HFFc6 (cell line): ENCODE measurements at regions not wholly inside any gene's neighbourhood (a gene's known extent, or its start where the extent isn't known, plus 50 kb on each side); places are given as distances from the start of the nearest gene placed in this dataset.

ENCODE experiments used
- DNase-seq: peaks from one replicate; pipeline ENCODE4 v3.0.0-alpha.2; 2018
- H3K27ac Mint-ChIP-seq: 2 replicates; pipeline ENCODE4 v1.8.0; 2020; ENCODE audit warnings: mild to moderate bottlenecking, mixed read lengths
- H3K27me3 Mint-ChIP-seq: 2 replicates; pipeline ENCODE4 v1.8.0; 2021; ENCODE audit warnings: mild to moderate bottlenecking, moderate library complexity, mixed read lengths; ENCODE audit not compliant: insufficient read depth
- H3K36me3 Mint-ChIP-seq: 2 replicates; pipeline ENCODE4 v1.8.0; 2021; ENCODE audit warnings: low read depth, mixed read lengths
- H3K4me1 Mint-ChIP-seq: 2 replicates; pipeline ENCODE4 v1.8.0; 2020; ENCODE audit warnings: low read depth, mixed read lengths
- H3K4me3 Mint-ChIP-seq: 2 replicates; pipeline ENCODE4 v1.8.0; 2020; ENCODE audit warnings: mild to moderate bottlenecking, moderate library complexity, mixed read lengths
- H3K9me3 Mint-ChIP-seq: 2 replicates; pipeline ENCODE4 v1.8.0; 2020; ENCODE audit warnings: mild to moderate bottlenecking, mixed read lengths
- TF ChIP-seq, protein P1 (sequence below): fragments of 200-600 bp; sonication (generic); IDR thresholded peaks from 2 replicates; pipeline ENCODE4 v1.5.0; 2021; ENCODE audit warnings: antibody characterized with exemption, mild to moderate bottlenecking

DNA sequence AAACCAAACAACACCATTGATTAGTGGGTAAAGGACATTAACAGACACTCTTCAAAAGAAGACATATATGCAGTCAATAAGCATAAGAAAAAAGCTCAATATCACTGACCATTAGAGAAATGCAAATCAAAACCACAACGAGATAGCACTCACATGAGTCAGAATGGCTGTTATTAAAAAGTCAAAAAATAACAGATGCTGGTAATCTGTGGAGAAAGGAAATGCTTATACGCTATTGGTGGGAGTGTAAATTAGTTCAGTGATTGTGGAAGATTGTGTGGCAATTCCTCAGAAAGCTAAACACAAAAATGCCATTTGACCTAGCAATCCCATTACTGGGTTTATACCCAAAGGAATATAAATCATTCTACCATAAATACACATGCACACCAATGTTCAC, 182.6 kb downstream of the TRPC6 start:
- no peaks in the 10 kb centered on the region for H3K4me1 Mint-ChIP-seq
- H3K27ac Mint-ChIP-seq = no peak overlapping the region
- TF ChIP-seq, protein P1, sequence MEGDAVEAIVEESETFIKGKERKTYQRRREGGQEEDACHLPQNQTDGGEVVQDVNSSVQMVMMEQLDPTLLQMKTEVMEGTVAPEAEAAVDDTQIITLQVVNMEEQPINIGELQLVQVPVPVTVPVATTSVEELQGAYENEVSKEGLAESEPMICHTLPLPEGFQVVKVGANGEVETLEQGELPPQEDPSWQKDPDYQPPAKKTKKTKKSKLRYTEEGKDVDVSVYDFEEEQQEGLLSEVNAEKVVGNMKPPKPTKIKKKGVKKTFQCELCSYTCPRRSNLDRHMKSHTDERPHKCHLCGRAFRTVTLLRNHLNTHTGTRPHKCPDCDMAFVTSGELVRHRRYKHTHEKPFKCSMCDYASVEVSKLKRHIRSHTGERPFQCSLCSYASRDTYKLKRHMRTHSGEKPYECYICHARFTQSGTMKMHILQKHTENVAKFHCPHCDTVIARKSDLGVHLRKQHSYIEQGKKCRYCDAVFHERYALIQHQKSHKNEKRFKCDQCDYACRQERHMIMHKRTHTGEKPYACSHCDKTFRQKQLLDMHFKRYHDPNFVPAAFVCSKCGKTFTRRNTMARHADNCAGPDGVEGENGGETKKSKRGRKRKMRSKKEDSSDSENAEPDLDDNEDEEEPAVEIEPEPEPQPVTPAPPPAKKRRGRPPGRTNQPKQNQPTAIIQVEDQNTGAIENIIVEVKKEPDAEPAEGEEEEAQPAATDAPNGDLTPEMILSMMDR = no peak
- H3K36me3 Mint-ChIP-seq = no peaks in the 10 kb centered on the region
- no peaks in the 10 kb centered on the region for H3K27me3 Mint-ChIP-seq
- peaks cover 22% of the 10 kb centered on the region for H3K9me3 Mint-ChIP-seq
- H3K4me3 Mint-ChIP-seq = no peak overlapping the region
- DNase-seq = no peak

DNA sequence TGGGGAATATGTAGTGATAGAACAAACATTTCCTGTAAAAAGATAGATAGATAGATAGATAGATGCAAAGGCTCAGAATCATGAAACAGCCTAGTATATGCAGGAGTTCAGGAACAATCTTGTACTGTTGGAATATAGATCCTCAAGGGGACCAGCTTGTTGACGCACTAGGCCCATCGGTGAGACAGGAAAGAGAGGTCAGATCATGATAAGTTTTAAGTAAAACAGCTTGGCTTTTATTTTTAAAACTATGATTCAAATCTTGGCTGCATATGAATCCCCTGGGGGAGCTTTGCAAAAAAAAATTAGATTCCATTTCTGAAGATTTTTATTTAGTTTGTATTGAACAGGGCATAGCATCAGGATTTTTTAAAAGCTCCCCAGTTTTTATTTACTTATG, 185.8 kb downstream of the TRPC6 start:
- H3K27me3 Mint-ChIP-seq = no peaks in the 10 kb centered on the region
- DNase-seq = no peak
- H3K4me3 Mint-ChIP-seq = no peak overlapping the region
- H3K9me3 Mint-ChIP-seq = peaks cover 40% of the 10 kb centered on the region
- H3K27ac Mint-ChIP-seq = no peak overlapping the region
- TF ChIP-seq, protein P1 = no peak
- H3K4me1 Mint-ChIP-seq = no peaks in the 10 kb centered on the region
- H3K36me3 Mint-ChIP-seq = no peaks in the 10 kb centered on the region

DNA sequence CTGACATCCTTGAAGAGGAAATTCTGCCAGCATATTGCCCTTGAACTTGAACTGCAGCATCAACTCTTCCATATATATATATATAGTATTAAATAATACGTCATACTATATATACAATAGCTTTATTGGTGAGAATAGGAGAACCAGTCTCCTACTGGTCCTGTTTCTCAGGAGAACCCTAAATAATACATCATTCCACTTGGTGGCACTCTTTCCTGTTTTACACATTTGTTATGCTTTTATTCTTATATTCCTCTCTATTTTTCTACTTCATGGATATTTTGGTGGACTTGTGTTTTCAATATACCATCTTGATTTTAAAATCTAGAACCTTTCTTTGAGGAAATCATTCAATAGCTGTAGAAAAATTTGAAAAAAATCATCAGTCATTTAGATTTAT, 193.3 kb downstream of the TRPC6 start:
- H3K4me3 Mint-ChIP-seq = no peak overlapping the region
- DNase-seq = no peak

DNA sequence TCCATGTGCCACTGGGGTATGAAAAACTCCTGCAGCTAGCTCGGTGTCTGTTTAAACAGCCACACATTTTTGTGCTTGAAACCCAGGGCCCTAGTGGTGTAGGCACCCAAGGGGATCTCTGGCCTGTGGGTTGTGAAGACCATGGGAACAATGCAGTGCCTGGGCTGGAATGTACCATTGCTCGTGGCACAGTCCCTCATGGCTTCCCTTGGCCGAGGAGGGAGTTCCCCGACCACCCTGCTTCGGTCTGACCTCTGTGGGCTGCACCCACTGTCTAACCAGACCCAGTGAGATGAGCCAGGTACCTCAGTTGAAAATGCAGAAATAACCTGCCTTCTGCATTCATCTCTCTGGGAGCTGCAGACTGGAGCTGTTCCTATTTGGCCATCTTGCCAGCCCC, 214.0 kb downstream of the TRPC6 start:
- DNase-seq = no peak
- H3K27ac Mint-ChIP-seq = no peak overlapping the region
- H3K4me1 Mint-ChIP-seq = no peaks in the 10 kb centered on the region
- H3K4me3 Mint-ChIP-seq = no peak overlapping the region
- peaks cover 54% of the 10 kb centered on the region for H3K9me3 Mint-ChIP-seq
- no peaks in the 10 kb centered on the region; the same call in 1 of the 2 replicates for H3K36me3 Mint-ChIP-seq
- H3K27me3 Mint-ChIP-seq = no peaks in the 10 kb centered on the region
- TF ChIP-seq, protein P1 = no peak

More for the DNA sequence above, 193.3 kb downstream of the TRPC6 start:
- Mint-ChIP-seq H3K27me3 (peaks cover 3% of the 10 kb centered on the region; the same call in 1 of the 2 replicates), H3K27ac (no peak overlapping the region), H3K4me1 (no peaks in the 10 kb centered on the region), H3K9me3 (peaks cover 18% of the 10 kb centered on the region), H3K36me3 (no peaks in the 10 kb centered on the region)
- TF ChIP-seq, protein P1 = peak; percentile 53; the same call in 1 of the 2 replicates

DNA sequence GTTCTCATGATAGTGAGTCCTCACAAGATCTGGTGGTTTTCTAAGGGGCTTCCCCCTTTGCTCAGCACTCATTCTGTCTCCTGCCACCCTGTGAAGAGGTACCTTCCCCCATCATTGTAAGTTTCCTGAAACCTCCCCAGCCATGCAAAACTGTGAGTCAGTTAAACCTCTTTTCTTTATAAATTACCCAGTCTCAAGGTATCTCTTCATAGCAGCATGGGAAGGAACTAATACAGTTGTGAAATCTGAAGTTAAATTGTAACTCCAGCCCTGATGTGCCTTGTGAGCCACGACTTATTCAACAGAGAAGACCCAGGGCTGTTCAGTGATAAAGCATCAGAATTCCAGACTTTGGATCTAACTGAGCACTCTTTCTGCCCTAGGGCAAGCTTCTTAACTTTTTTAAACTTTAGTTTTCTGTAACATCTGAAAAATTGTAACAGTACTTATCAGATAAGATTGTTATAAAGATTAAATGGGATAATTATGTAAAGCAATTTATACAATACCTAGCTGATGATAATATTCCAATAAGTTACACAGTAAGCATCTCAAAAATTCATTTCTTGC, 220.0 kb downstream of the TRPC6 start:
- Mint-ChIP-seq H3K27me3 (no peaks in the 10 kb centered on the region; the same call in 1 of the 2 replicates), H3K4me1 (no peaks in the 10 kb centered on the region), H3K27ac (no peak overlapping the region), H3K9me3 (peaks cover 48% of the 10 kb centered on the region), H3K36me3 (no peaks in the 10 kb centered on the region; the same call in 1 of the 2 replicates), H3K4me3 (no peak overlapping the region)
- TF ChIP-seq, protein P1 = no peak
- DNase-seq = no peak
